RWPE1 (cell line): ENCODE measurements at regions not wholly inside any gene's neighbourhood (a gene's known extent, or its start where the extent isn't known, plus 50 kb on each side); places are given as distances from the start of the nearest gene placed in this dataset.

Experiments
- CTCF ChIA-PET: fragments of 350-600 bp; sonication (Branson Sonifier 250); formaldehyde crosslinking; extraction: SDS; loops from one replicate; lab custom pipeline; 2021; lab: Yijun Ruan, JAX
- POLR2A ChIA-PET: fragments of 400-600 bp; formaldehyde crosslinking; extraction: SDS; loops from one replicate; lab custom pipeline; 2020; ENCODE audit warnings: antibody characterized with exemption; ENCODE audit not compliant: low non-redundant PET; lab: Yijun Ruan, JAX
- DNase-seq: peaks from one replicate; pipeline ENCODE4 v3.0.0; 2012; ENCODE audit warnings: low spot score
- H3K27ac ChIP-seq: fragments of 450-650 bp; 2 replicates; pipeline ENCODE4 v1.5.1; 2017
- TF ChIP-seq, protein P1 (sequence below): fragments of 450-650 bp; conservative IDR thresholded peaks from 2 replicates; pipeline ENCODE4 v1.5.1; 2017; ENCODE audit warnings: low read depth, mild to moderate bottlenecking

DNA sequence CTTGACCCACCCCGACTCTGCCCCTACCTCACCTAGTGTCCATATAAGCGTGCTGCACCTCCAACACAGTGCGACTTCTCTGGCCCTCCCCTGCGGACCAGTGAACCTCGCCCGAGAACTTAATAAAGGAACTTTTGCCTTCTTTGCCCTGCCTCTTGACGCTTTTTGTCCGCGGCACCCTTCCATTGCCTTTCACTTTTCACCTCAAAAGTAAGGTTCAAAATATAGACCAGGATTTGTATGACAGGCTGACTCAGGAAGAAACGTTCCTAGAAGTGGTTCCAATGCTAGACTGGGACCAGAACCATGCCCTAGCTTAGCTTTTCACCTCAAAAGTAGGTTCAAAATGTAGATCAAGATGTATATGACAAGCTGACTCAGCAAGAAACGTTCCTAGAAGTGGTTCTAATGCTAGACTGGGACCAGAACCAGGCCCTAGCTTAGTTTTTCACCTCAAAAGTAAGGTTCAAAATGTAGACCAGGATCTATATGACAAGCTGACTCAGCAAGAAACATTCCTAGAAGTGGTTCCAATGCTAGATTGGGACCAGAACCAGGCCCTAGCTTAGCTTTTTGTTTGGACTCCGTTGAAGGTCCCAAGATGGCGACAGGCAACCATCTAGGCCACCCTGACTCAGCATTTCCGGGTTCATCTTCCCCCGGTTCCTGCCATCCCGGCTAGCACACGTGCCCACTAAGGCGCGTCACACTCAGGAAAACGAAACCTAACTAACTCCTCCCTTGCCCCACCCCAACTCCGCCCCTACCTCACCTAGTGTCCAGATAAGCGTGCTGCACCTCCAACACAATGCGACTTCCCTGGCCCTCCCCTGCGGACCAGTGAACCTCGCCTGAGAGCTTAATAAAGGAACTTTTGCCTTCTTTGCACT is 51.0 kb upstream of the TMEM97 start:
- H3K27ac ChIP-seq, result no peak overlapping the region
- CTCF ChIA-PET, result interaction anchor here (0.8 kb wide), 1 partner anchor 17 kb away, joined by 3 read pairs; no protein-coding TSS in a partner anchor
- POLR2A ChIA-PET, result no interaction called here
- no peak for DNase-seq
- TF ChIP-seq, protein P1, sequence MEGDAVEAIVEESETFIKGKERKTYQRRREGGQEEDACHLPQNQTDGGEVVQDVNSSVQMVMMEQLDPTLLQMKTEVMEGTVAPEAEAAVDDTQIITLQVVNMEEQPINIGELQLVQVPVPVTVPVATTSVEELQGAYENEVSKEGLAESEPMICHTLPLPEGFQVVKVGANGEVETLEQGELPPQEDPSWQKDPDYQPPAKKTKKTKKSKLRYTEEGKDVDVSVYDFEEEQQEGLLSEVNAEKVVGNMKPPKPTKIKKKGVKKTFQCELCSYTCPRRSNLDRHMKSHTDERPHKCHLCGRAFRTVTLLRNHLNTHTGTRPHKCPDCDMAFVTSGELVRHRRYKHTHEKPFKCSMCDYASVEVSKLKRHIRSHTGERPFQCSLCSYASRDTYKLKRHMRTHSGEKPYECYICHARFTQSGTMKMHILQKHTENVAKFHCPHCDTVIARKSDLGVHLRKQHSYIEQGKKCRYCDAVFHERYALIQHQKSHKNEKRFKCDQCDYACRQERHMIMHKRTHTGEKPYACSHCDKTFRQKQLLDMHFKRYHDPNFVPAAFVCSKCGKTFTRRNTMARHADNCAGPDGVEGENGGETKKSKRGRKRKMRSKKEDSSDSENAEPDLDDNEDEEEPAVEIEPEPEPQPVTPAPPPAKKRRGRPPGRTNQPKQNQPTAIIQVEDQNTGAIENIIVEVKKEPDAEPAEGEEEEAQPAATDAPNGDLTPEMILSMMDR, result no peak

DNA sequence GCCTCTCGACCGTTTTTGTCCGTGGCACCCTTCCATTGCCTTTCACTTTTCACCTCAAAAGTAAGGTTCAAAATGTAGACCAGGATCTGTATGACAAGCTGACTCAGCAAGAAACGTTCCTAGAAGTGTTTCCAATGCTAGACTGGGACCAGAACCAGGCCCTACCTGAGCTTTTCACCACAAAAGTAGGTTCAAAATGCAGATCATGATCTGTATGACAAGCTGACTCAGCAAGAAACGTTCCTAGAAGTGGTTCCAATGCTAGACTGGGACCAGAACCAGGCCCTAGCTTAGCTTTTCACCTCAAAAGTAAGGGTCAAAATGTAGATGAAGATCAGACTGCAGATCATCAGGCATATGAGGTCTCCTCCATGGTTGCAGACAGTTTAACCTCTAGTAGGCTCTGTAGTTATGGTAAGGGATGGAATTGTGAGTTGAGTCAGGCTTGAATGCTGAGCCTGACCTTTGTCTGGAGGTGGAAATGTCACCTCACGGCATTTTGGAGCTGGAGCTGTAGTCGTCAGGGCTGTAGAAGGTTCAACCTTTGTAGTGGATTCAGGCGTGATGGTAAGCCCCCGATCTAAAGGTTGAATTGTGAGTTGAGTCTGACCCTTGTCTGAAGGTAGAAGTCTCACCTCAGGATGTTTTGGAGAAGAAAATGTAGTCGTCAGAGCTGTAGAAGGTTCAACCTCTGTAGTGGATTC is 50.2 kb upstream of the TMEM97 start:
- CTCF ChIA-PET, result interaction anchor here (0.7 to 0.8 kb wide), 2 partner anchors 16 to 655 kb away, joined by 3 read pairs; no protein-coding TSS in a partner anchor
- TF ChIP-seq, protein P1, result no peak
- POLR2A ChIA-PET, result no interaction called here

More for the DNA sequence above, 50.2 kb upstream of the TMEM97 start:
- no peak for DNase-seq
- H3K27ac ChIP-seq, result no peak overlapping the region
